SK-N-SH treated with all-trans-retinoic acid at 6 μM for 48 hours (cell line): ENCODE measurements at regions not wholly inside any gene's neighbourhood (a gene's known extent, or its start where the extent isn't known, plus 50 kb on each side); places are given as distances from the start of the nearest gene placed in this dataset.

ENCODE experiments used
- ATAC-seq: fragments of 200-7000 bp; cut with Tn5 transposase; 3 replicates; pipeline ENCODE4 v1.9.1; 2020; ENCODE audit warnings: mild to moderate bottlenecking, moderate library complexity
- ARNTL ChIP-seq: fragments of 450-650 bp; formaldehyde crosslinking; IDR thresholded peaks from 2 replicates; pipeline ENCODE4 v1.5.0; 2020; ENCODE audit warnings: low read depth, mild to moderate bottlenecking, moderate library complexity, borderline replicate concordance
- CREB5 ChIP-seq: fragments of 250-450 bp; sonication (Bioruptor Pico); IDR thresholded peaks from 2 replicates; pipeline ENCODE4 v1.5.1; 2020; ENCODE audit warnings: low read depth, mild to moderate bottlenecking, moderate library complexity
- CSRNP3 ChIP-seq: fragments of 250-450 bp; sonication (Bioruptor Pico); IDR thresholded peaks from 2 replicates; pipeline ENCODE4 v1.5.1; 2021; ENCODE audit warnings: mild to moderate bottlenecking, moderate library complexity
- GLIS3 ChIP-seq: fragments of 250-450 bp; sonication (Bioruptor Pico); IDR thresholded peaks from 2 replicates; pipeline ENCODE4 v1.5.0; 2020; ENCODE audit warnings: mild to moderate bottlenecking, moderate library complexity
- ISL1 ChIP-seq: fragments of 250-450 bp; sonication (Bioruptor Pico); IDR thresholded peaks from 2 replicates; pipeline ENCODE4 v2.1.2; 2022; ENCODE audit warnings: mild to moderate bottlenecking, moderate library complexity
- OSR1 ChIP-seq: fragments of 250-450 bp; sonication (Bioruptor Pico); IDR thresholded peaks from 2 replicates; pipeline ENCODE4 v1.8.0; 2022; ENCODE audit warnings: moderate library complexity, mild to moderate bottlenecking, inconsistent platforms
- PATZ1 ChIP-seq: fragments of 250-450 bp; sonication (Bioruptor Pico); IDR thresholded peaks from 2 replicates; pipeline ENCODE4 v1.8.0; 2020; ENCODE audit warnings: mild to moderate bottlenecking, moderate library complexity, borderline replicate concordance
- POU6F1 ChIP-seq: fragments of 250-450 bp; sonication (Bioruptor Pico); IDR thresholded peaks from 2 replicates; pipeline ENCODE4 v1.8.0; 2021; ENCODE audit warnings: low read depth, mild to moderate bottlenecking, moderate library complexity, borderline replicate concordance
- PPARA ChIP-seq: fragments of 250-450 bp; sonication (Bioruptor Pico); IDR thresholded peaks from 2 replicates; pipeline ENCODE4 v1.5.0; 2020; ENCODE audit warnings: mild to moderate bottlenecking, borderline replicate concordance
- RARB ChIP-seq: fragments of 250-450 bp; sonication (Bioruptor Pico); IDR thresholded peaks from 2 replicates; pipeline ENCODE4 v1.8.0; 2021; ENCODE audit warnings: mild to moderate bottlenecking, moderate library complexity
- SNAI2 ChIP-seq: fragments of 250-450 bp; sonication (Bioruptor Pico); IDR thresholded peaks from 2 replicates; pipeline ENCODE4 v1.5.0; 2020; ENCODE audit warnings: mild to moderate bottlenecking, moderate library complexity
- TCF4 ChIP-seq: fragments of 250-450 bp; sonication (Bioruptor Pico); IDR thresholded peaks from 2 replicates; pipeline ENCODE4 v1.8.0; 2021; ENCODE audit warnings: mild to moderate bottlenecking, moderate library complexity, borderline replicate concordance
- TOX ChIP-seq: fragments of 250-450 bp; sonication (Bioruptor Pico); IDR thresholded peaks from 2 replicates; pipeline ENCODE4 v1.8.0; 2021; ENCODE audit warnings: mild to moderate bottlenecking, moderate library complexity, borderline replicate concordance
- TSHZ2 ChIP-seq: fragments of 250-450 bp; sonication (Bioruptor Pico); IDR thresholded peaks from 2 replicates; pipeline ENCODE4 v1.5.0; 2020; ENCODE audit warnings: mild to moderate bottlenecking, moderate library complexity
- ZC3H10 ChIP-seq: fragments of 250-450 bp; sonication (Bioruptor Pico); IDR thresholded peaks from 2 replicates; pipeline ENCODE4 v1.5.1; 2021; ENCODE audit warnings: mild to moderate bottlenecking, moderate library complexity
- ZFP3 ChIP-seq: fragments of 250-450 bp; sonication (Bioruptor Pico); IDR thresholded peaks from 2 replicates; pipeline ENCODE4 v1.5.0; 2020; ENCODE audit warnings: mild to moderate bottlenecking, moderate library complexity
- ZFP30 ChIP-seq: fragments of 450-650 bp; formaldehyde crosslinking; IDR thresholded peaks from 2 replicates; pipeline ENCODE4 v1.5.0; 2022; ENCODE audit warnings: mild to moderate bottlenecking, moderate library complexity
- ZNF565 ChIP-seq: fragments of 450-650 bp; formaldehyde crosslinking; conservative IDR thresholded peaks from 2 replicates; pipeline ENCODE4 v1.5.0; 2020; ENCODE audit warnings: low read depth, mild to moderate bottlenecking, moderate library complexity
- ZNF70 ChIP-seq: fragments of 450-650 bp; formaldehyde crosslinking; IDR thresholded peaks from 2 replicates; pipeline ENCODE4 v1.5.0; 2020; ENCODE audit warnings: mild to moderate bottlenecking, moderate library complexity
- ZNF8 ChIP-seq: fragments of 450-650 bp; formaldehyde crosslinking; IDR thresholded peaks from 2 replicates; pipeline ENCODE4 v1.5.0; 2020; ENCODE audit warnings: mild to moderate bottlenecking, moderate library complexity

- no peak for TF ChIP-seq ZC3H10 (CRISPR knock-in tag)
- TF ChIP-seq ARNTL (CRISPR knock-in tag): no peak
- TF ChIP-seq ISL1 (CRISPR knock-in tag): no peak
- TF ChIP-seq TCF4 (CRISPR knock-in tag): no peak
- TF ChIP-seq ZNF70 (CRISPR knock-in tag): no peak
- TF ChIP-seq ZNF8 (CRISPR knock-in tag): no peak
- TF ChIP-seq OSR1 (CRISPR knock-in tag): no peak
- no peak for TF ChIP-seq ZFP30 (CRISPR knock-in tag)
- ATAC-seq: no peak
Measured at GRCh38 chr5:96252596-96252995, 180.5 kb downstream of the PCSK1 start.

- ATAC-seq: no peak
- no peak for TF ChIP-seq ISL1 (CRISPR knock-in tag)
- no peak for TF ChIP-seq ARNTL (CRISPR knock-in tag)
- TF ChIP-seq OSR1 (CRISPR knock-in tag): no peak
- no peak for TF ChIP-seq RARB (CRISPR knock-in tag)
- TF ChIP-seq ZFP30 (CRISPR knock-in tag): no peak
Measured at GRCh38 chr5:96250782-96251181, 182.3 kb downstream of the PCSK1 start.

GRCh38 chr5:96248131-96248530 is 184.9 kb downstream of the PCSK1 start:
- no peak for TF ChIP-seq TOX
- no peak for TF ChIP-seq ZNF70 (CRISPR knock-in tag)
- TF ChIP-seq RARB (CRISPR knock-in tag): no peak
- no peak for TF ChIP-seq CSRNP3 (CRISPR knock-in tag)
- no peak for TF ChIP-seq ZNF565
- no peak for TF ChIP-seq OSR1 (CRISPR knock-in tag)
- no peak for TF ChIP-seq ZFP30 (CRISPR knock-in tag)
- no peak for TF ChIP-seq SNAI2
- TF ChIP-seq PPARA (CRISPR knock-in tag): no peak
- TF ChIP-seq CREB5 (CRISPR knock-in tag): no peak
- TF ChIP-seq PATZ1 (CRISPR knock-in tag): no peak
- no peak for TF ChIP-seq ISL1 (CRISPR knock-in tag)
- no peak for TF ChIP-seq ZC3H10 (CRISPR knock-in tag)
- no peak for TF ChIP-seq ARNTL (CRISPR knock-in tag)
- TF ChIP-seq ZFP3 (CRISPR knock-in tag): no peak
- TF ChIP-seq GLIS3 (CRISPR knock-in tag): no peak
- TF ChIP-seq TSHZ2 (CRISPR knock-in tag): no peak
- TF ChIP-seq POU6F1 (CRISPR knock-in tag): no peak
- ATAC-seq: no peak
